ENCODE measurements at regions not wholly inside any gene's neighbourhood (a gene's known extent, or its start where the extent isn't known, plus 50 kb on each side); places are given as distances from the start of the nearest gene placed in this dataset.

- DNase-seq = no peak
- in situ Hi-C loops (cut with HindIII; ENCODE audit: low pct_ligation_motif_present, low pct_unique_long_range_greater_than_20kb, low sequenced_read_pairs) = no loop called here
Measured at GRCh38 chr5:3853362-3853761, 257.7 kb downstream of the IRX1 start.

GRCh38 chr5:3854188-3854821, 258.7 kb downstream of the IRX1 start:
- DNase-seq = no peak
- in situ Hi-C loops (cut with HindIII; ENCODE audit: low pct_ligation_motif_present, low pct_unique_long_range_greater_than_20kb, low sequenced_read_pairs) = no loop called here

GRCh38 chr5:3856036-3856435, 260.4 kb downstream of the IRX1 start:
- no peak for DNase-seq
- in situ Hi-C loops (cut with HindIII; ENCODE audit: low pct_ligation_motif_present, low pct_unique_long_range_greater_than_20kb, low sequenced_read_pairs) = no loop called here

GRCh38 chr5:3858524-3858923, 262.9 kb downstream of the IRX1 start:
- in situ Hi-C loops (cut with HindIII; ENCODE audit: low pct_ligation_motif_present, low pct_unique_long_range_greater_than_20kb, low sequenced_read_pairs) = no loop called here
- DNase-seq = no peak

- in situ Hi-C loops (cut with HindIII; ENCODE audit: low pct_ligation_motif_present, low pct_unique_long_range_greater_than_20kb, low sequenced_read_pairs) = no loop called here
- no peak for DNase-seq
Measured at GRCh38 chr5:3862906-3863305, 267.3 kb downstream of the IRX1 start.

GRCh38 chr5:3875144-3875543, 279.5 kb downstream of the IRX1 start:
- in situ Hi-C loops (cut with HindIII; ENCODE audit: low pct_ligation_motif_present, low pct_unique_long_range_greater_than_20kb, low sequenced_read_pairs) = no loop called here
- DNase-seq = no peak

GRCh38 chr5:3878267-3878666, 282.6 kb downstream of the IRX1 start:
- no peak for DNase-seq
- in situ Hi-C loops (cut with HindIII; ENCODE audit: low pct_ligation_motif_present, low pct_unique_long_range_greater_than_20kb, low sequenced_read_pairs) = no loop called here

GRCh38 chr5:3883040-3883439, 287.4 kb downstream of the IRX1 start:
- DNase-seq = no peak
- in situ Hi-C loops (cut with HindIII; ENCODE audit: low pct_ligation_motif_present, low pct_unique_long_range_greater_than_20kb, low sequenced_read_pairs) = no loop called here

GRCh38 chr5:3886524-3887451, 291.2 kb downstream of the IRX1 start:
- DNase-seq = no peak
- in situ Hi-C loops (cut with HindIII; ENCODE audit: low pct_ligation_motif_present, low pct_unique_long_range_greater_than_20kb, low sequenced_read_pairs) = no loop called here

GRCh38 chr5:3888310-3888709, 292.7 kb downstream of the IRX1 start:
- in situ Hi-C loops (cut with HindIII; ENCODE audit: low pct_ligation_motif_present, low pct_unique_long_range_greater_than_20kb, low sequenced_read_pairs) = no loop called here
- no peak for DNase-seq

GRCh38 chr5:3889412-3890142, 293.9 kb downstream of the IRX1 start:
- in situ Hi-C loops (cut with HindIII; ENCODE audit: low pct_ligation_motif_present, low pct_unique_long_range_greater_than_20kb, low sequenced_read_pairs) = no loop called here
- no peak for DNase-seq

- in situ Hi-C loops (cut with HindIII; ENCODE audit: low pct_ligation_motif_present, low pct_unique_long_range_greater_than_20kb, low sequenced_read_pairs) = no loop called here
- no peak for DNase-seq
Measured at GRCh38 chr5:3891113-3891512, 295.5 kb downstream of the IRX1 start.

- in situ Hi-C loops (cut with HindIII; ENCODE audit: low pct_ligation_motif_present, low pct_unique_long_range_greater_than_20kb, low sequenced_read_pairs) = no loop called here
- no peak for DNase-seq
Measured at GRCh38 chr5:3893527-3893926, 297.9 kb downstream of the IRX1 start.

- DNase-seq = no peak
- in situ Hi-C loops (cut with HindIII; ENCODE audit: low pct_ligation_motif_present, low pct_unique_long_range_greater_than_20kb, low sequenced_read_pairs) = no loop called here
Measured at GRCh38 chr5:3893975-3894374, 298.3 kb downstream of the IRX1 start.

GRCh38 chr5:3896098-3896497, 300.5 kb downstream of the IRX1 start:
- in situ Hi-C loops (cut with HindIII; ENCODE audit: low pct_ligation_motif_present, low pct_unique_long_range_greater_than_20kb, low sequenced_read_pairs) = no loop called here
- DNase-seq = no peak

GRCh38 chr5:3899093-3899492, 303.5 kb downstream of the IRX1 start:
- in situ Hi-C loops (cut with HindIII; ENCODE audit: low pct_ligation_motif_present, low pct_unique_long_range_greater_than_20kb, low sequenced_read_pairs) = no loop called here
- DNase-seq = no peak

- in situ Hi-C loops (cut with HindIII; ENCODE audit: low pct_ligation_motif_present, low pct_unique_long_range_greater_than_20kb, low sequenced_read_pairs) = no loop called here
- DNase-seq = no peak
Measured at GRCh38 chr5:3904584-3904983, 309.0 kb downstream of the IRX1 start.

- DNase-seq = no peak
- in situ Hi-C loops (cut with HindIII; ENCODE audit: low pct_ligation_motif_present, low pct_unique_long_range_greater_than_20kb, low sequenced_read_pairs) = no loop called here
Measured at GRCh38 chr5:3905031-3905430, 309.4 kb downstream of the IRX1 start.

GRCh38 chr5:3905521-3905920, 309.9 kb downstream of the IRX1 start:
- no peak for DNase-seq
- in situ Hi-C loops (cut with HindIII; ENCODE audit: low pct_ligation_motif_present, low pct_unique_long_range_greater_than_20kb, low sequenced_read_pairs) = no loop called here
